Astrocyte (in vitro differentiated cells and primary cell): ENCODE measurements at regions not wholly inside any gene's neighbourhood (a gene's known extent, or its start where the extent isn't known, plus 50 kb on each side); places are given as distances from the start of the nearest gene placed in this dataset.
A peak's percentile ranks its signal among the peaks of the same experiment; 100 is the strongest.

Source experiments
- DNase-seq: peaks from one replicate; pipeline ENCODE4 v3.0.0-alpha.2; 2010; ENCODE audit warnings: low read depth
- FAIRE-seq: peaks from 2 replicates; lab custom pipeline; 2011; peaks lifted over from hg19 to GRCh38; lab: Jason Lieb, UNC
- H2AFZ ChIP-seq: 2 replicates; pipeline ENCODE4 v1.6.0; 2012; ENCODE audit warnings: low read depth, low read length, inconsistent platforms
- H3K27ac ChIP-seq: 2 replicates; pipeline ENCODE4 v1.5.1; 2011; ENCODE audit warnings: low read depth, low read length, inconsistent platforms
- H3K27me3 ChIP-seq: 2 replicates; pipeline ENCODE4 v1.6.0; 2011; ENCODE audit warnings: low read length, inconsistent platforms; ENCODE audit not compliant: insufficient read depth
- H3K36me3 ChIP-seq: 2 replicates; pipeline ENCODE4 v1.5.1; 2011; ENCODE audit warnings: low read length, inconsistent platforms; ENCODE audit not compliant: insufficient read depth
- H3K4me1 ChIP-seq: 2 replicates; pipeline ENCODE4 v1.5.1; 2011; ENCODE audit warnings: low read length, inconsistent platforms; ENCODE audit not compliant: insufficient read depth
- H3K4me2 ChIP-seq: 2 replicates; pipeline ENCODE4 v1.6.0; 2012; ENCODE audit warnings: low read length, inconsistent platforms
- H3K4me3 ChIP-seq: 2 replicates; pipeline ENCODE4 v1.5.1; 2011; ENCODE audit warnings: low read depth, mild to moderate bottlenecking, low read length, inconsistent platforms; ENCODE audit not compliant: insufficient read depth
- H3K79me2 ChIP-seq: 2 replicates; pipeline ENCODE4 v1.6.0; 2012; ENCODE audit warnings: mild to moderate bottlenecking, low read length, inconsistent platforms; ENCODE audit not compliant: insufficient read depth
- H3K9ac ChIP-seq: 2 replicates; pipeline ENCODE4 v1.6.0; 2012; ENCODE audit warnings: mild to moderate bottlenecking, low read length, inconsistent platforms
- H3K9me3 ChIP-seq: 2 replicates; pipeline ENCODE4 v1.5.1; 2012; ENCODE audit warnings: low read depth, mild to moderate bottlenecking, low read length, inconsistent platforms; ENCODE audit not compliant: insufficient read depth
- H4K20me1 ChIP-seq: 2 replicates; pipeline ENCODE4 v1.6.0; 2012; ENCODE audit warnings: low read length, inconsistent platforms; ENCODE audit not compliant: insufficient read depth
- H3K27ac Mint-ChIP-seq: one replicate; pipeline ENCODE4 v1.8.0; 2021; ENCODE audit warnings: mild to moderate bottlenecking, mixed read lengths; ENCODE audit not compliant: unreplicated experiment
- H3K27me3 Mint-ChIP-seq: one replicate; pipeline ENCODE4 v1.8.0; 2021; ENCODE audit warnings: low read depth, mixed read lengths; ENCODE audit not compliant: unreplicated experiment
- H3K36me3 Mint-ChIP-seq: one replicate; pipeline ENCODE4 v1.8.0; 2021; ENCODE audit warnings: low read depth, mixed read lengths; ENCODE audit not compliant: unreplicated experiment
- H3K4me1 Mint-ChIP-seq: one replicate; pipeline ENCODE4 v1.8.0; 2021; ENCODE audit warnings: low read depth, mixed read lengths; ENCODE audit not compliant: unreplicated experiment
- H3K4me3 Mint-ChIP-seq: one replicate; pipeline ENCODE4 v1.8.0; 2021; ENCODE audit warnings: mild to moderate bottlenecking, moderate library complexity, mixed read lengths; ENCODE audit not compliant: unreplicated experiment
- H3K9me3 Mint-ChIP-seq: one replicate; pipeline ENCODE4 v1.8.0; 2021; ENCODE audit warnings: mild to moderate bottlenecking, mixed read lengths; ENCODE audit not compliant: unreplicated experiment
- CTCF ChIP-seq: IDR thresholded peaks from 2 replicates; pipeline ENCODE4 v1.5.1; 2011; ENCODE audit warnings: low read depth, mild to moderate bottlenecking, inconsistent platforms, low read length, moderate library complexity; ENCODE audit not compliant: insufficient read depth
- EZH2 ChIP-seq: IDR thresholded peaks from 2 replicates; pipeline ENCODE4 v1.6.1; 2012; ENCODE audit warnings: mild to moderate bottlenecking, low read length, inconsistent platforms; ENCODE audit not compliant: insufficient read depth

GRCh38 chr5:107790671-107791070, 119.9 kb upstream of the EFNA5 start:
- DNase-seq, result no peak
- Histone ChIP-seq H3K4me3 (no peak overlapping the region), H3K9me3 (no peaks in the 10 kb centered on the region), H3K79me2 (no peaks in the 10 kb centered on the region), H3K4me1 (no peaks in the 10 kb centered on the region), H4K20me1 (no peaks in the 10 kb centered on the region), H3K27me3 (no peaks in the 10 kb centered on the region), H2AFZ (no peak overlapping the region), H3K4me2 (no peak overlapping the region), H3K36me3 (no peaks in the 10 kb centered on the region), H3K9ac (no peak overlapping the region), H3K27ac (no peak overlapping the region)
- Mint-ChIP-seq H3K9me3 (peaks cover 8% of the 10 kb centered on the region), H3K36me3 (no peaks in the 10 kb centered on the region), H3K27me3 (no peaks in the 10 kb centered on the region), H3K27ac (no peak overlapping the region), H3K4me1 (no peaks in the 10 kb centered on the region), H3K4me3 (no peak overlapping the region)
- no peak for FAIRE-seq
- no peak for TF ChIP-seq EZH2
- TF ChIP-seq CTCF, result no peak

GRCh38 chr5:107786424-107786823, 115.7 kb upstream of the EFNA5 start:
- Histone ChIP-seq H3K27me3 (no peaks in the 10 kb centered on the region), H3K9ac (no peak overlapping the region), H2AFZ (no peak overlapping the region), H3K79me2 (no peaks in the 10 kb centered on the region), H3K4me1 (no peaks in the 10 kb centered on the region), H3K27ac (no peak overlapping the region), H3K9me3 (no peaks in the 10 kb centered on the region), H3K36me3 (no peaks in the 10 kb centered on the region), H3K4me2 (no peak overlapping the region), H3K4me3 (no peak overlapping the region), H4K20me1 (no peaks in the 10 kb centered on the region)
- no peaks in the 10 kb centered on the region for H3K9me3 Mint-ChIP-seq
- H3K4me1 Mint-ChIP-seq, result peaks cover 10% of the 10 kb centered on the region
- no peak for TF ChIP-seq EZH2
- TF ChIP-seq CTCF, result no peak
- FAIRE-seq, result no peak
- no peak overlapping the region for H3K4me3 Mint-ChIP-seq
- DNase-seq, result no peak
- no peaks in the 10 kb centered on the region for H3K27me3 Mint-ChIP-seq
- H3K36me3 Mint-ChIP-seq, result no peaks in the 10 kb centered on the region
- no peak overlapping the region for H3K27ac Mint-ChIP-seq

GRCh38 chr5:107783551-107783950, 112.8 kb upstream of the EFNA5 start:
- H3K9me3 ChIP-seq, result peaks cover 2% of the 10 kb centered on the region
- Mint-ChIP-seq H3K27ac (peak overlapping the region; percentile 80), H3K9me3 (peaks cover 1% of the 10 kb centered on the region), H3K36me3 (no peaks in the 10 kb centered on the region), H3K27me3 (no peaks in the 10 kb centered on the region), H3K4me3 (no peak overlapping the region), H3K4me1 (peaks cover 10% of the 10 kb centered on the region)
- DNase-seq (peak; percentile 61), FAIRE-seq (no peak)
- no peak overlapping the region for H3K27ac ChIP-seq
- no peaks in the 10 kb centered on the region for H3K4me1 ChIP-seq
- no peak overlapping the region for H3K4me2 ChIP-seq
- TF ChIP-seq CTCF, result no peak
- no peak for TF ChIP-seq EZH2
- H3K4me3 ChIP-seq, result no peak overlapping the region
- no peak overlapping the region for H3K9ac ChIP-seq
- H3K36me3 ChIP-seq, result no peaks in the 10 kb centered on the region
- H3K27me3 ChIP-seq, result no peaks in the 10 kb centered on the region
- H2AFZ ChIP-seq, result no peak overlapping the region
- no peaks in the 10 kb centered on the region for H4K20me1 ChIP-seq
- no peaks in the 10 kb centered on the region for H3K79me2 ChIP-seq
